WTC11 (cell line): ENCODE measurements at regions not wholly inside any gene's neighbourhood (a gene's known extent, or its start where the extent isn't known, plus 50 kb on each side); places are given as distances from the start of the nearest gene placed in this dataset.

Source experiments
- AR ChIP-seq: fragments of 250-450 bp; sonication (Bioruptor Pico); IDR thresholded peaks from 2 replicates; pipeline ENCODE4 v1.9.0; 2021; ENCODE audit warnings: mild to moderate bottlenecking
- ATF2 ChIP-seq: sonication (generic); formaldehyde crosslinking; IDR thresholded peaks from 2 replicates; pipeline ENCODE4 v1.8.1; 2022; ENCODE audit warnings: low read depth, missing genetic modification reagents, borderline replicate concordance
- CTCF ChIP-seq: fragments of 200-600 bp; IDR thresholded peaks from 2 replicates; pipeline ENCODE4 v1.8.0; 2022; ENCODE audit warnings: antibody characterized with exemption
- ERG ChIP-seq: fragments of 250-450 bp; sonication (Bioruptor Pico); IDR thresholded peaks from 2 replicates; pipeline ENCODE4 v1.8.0; 2021; ENCODE audit warnings: mild to moderate bottlenecking
- ESRRA ChIP-seq: sonication (generic); formaldehyde crosslinking; IDR thresholded peaks from 2 replicates; pipeline ENCODE4 v1.8.1; 2022; ENCODE audit warnings: mild to moderate bottlenecking, missing genetic modification reagents, borderline replicate concordance
- JUN ChIP-seq: sonication (generic); formaldehyde crosslinking; IDR thresholded peaks from 2 replicates; pipeline ENCODE4 v1.8.0; 2023; ENCODE audit warnings: mild to moderate bottlenecking, missing genetic modification reagents
- PRDM15 ChIP-seq: sonication (generic); formaldehyde crosslinking; IDR thresholded peaks from 2 replicates; pipeline ENCODE4 v1.8.0; 2022; ENCODE audit warnings: missing genetic modification reagents
- SP1 ChIP-seq: sonication (generic); formaldehyde crosslinking; conservative IDR thresholded peaks from 2 replicates; pipeline ENCODE4 v1.8.1; 2022; ENCODE audit warnings: missing genetic modification reagents
- STAT6 ChIP-seq: sonication (generic); formaldehyde crosslinking; conservative IDR thresholded peaks from 2 replicates; pipeline ENCODE4 v1.8.1; 2023; ENCODE audit warnings: mild to moderate bottlenecking, low read depth, missing genetic modification reagents, moderate library complexity
- ZNF121 ChIP-seq: sonication (generic); formaldehyde crosslinking; IDR thresholded peaks from 2 replicates; pipeline ENCODE4 v1.8.0; 2023; ENCODE audit warnings: missing genetic modification reagents
- ZNF232 ChIP-seq: sonication (generic); formaldehyde crosslinking; IDR thresholded peaks from 2 replicates; pipeline ENCODE4 v1.8.0; 2022; ENCODE audit warnings: mild to moderate bottlenecking, missing genetic modification reagents
- ZNF512 ChIP-seq: sonication (generic); formaldehyde crosslinking; IDR thresholded peaks from 2 replicates; pipeline ENCODE4 v1.8.1; 2022; ENCODE audit warnings: missing genetic modification reagents, borderline replicate concordance

GRCh38 chr6:10312445-10312844 is 102.4 kb downstream of the TFAP2A start:
- TF ChIP-seq JUN (CRISPR knock-in tag) (no peak), ZNF232 (CRISPR knock-in tag) (no peak), SP1 (CRISPR knock-in tag) (no peak), CTCF (no peak), ZNF121 (CRISPR knock-in tag) (no peak), ZNF512 (CRISPR knock-in tag) (no peak), ESRRA (CRISPR knock-in tag) (no peak), AR (CRISPR knock-in tag) (no peak), ERG (no peak), ATF2 (CRISPR knock-in tag) (no peak), PRDM15 (CRISPR knock-in tag) (no peak), STAT6 (CRISPR knock-in tag) (no peak)
